HepG2 (cell line): ENCODE measurements at regions not wholly inside any gene's neighbourhood (a gene's known extent, or its start where the extent isn't known, plus 50 kb on each side); places are given as distances from the start of the nearest gene placed in this dataset.

Experiments used
- ATAC-seq: fragments of 200-7000 bp; cut with Tn5 transposase; 3 replicates; pipeline ENCODE4 v1.9.1; 2020; ENCODE audit warnings: mild to moderate bottlenecking, moderate library complexity
- BruUV-seq: library from RNA; stranded (reverse); fragments of 400-500 nt; replicated peaks from 2 replicates; lab custom pipeline; 2021; lab: Mats Ljungman, UMichigan
- CTCF ChIA-PET: fragments of 300-600 bp; formaldehyde crosslinking; extraction: SDS; loops from one replicate; lab custom pipeline; 2021; ENCODE audit warnings: low total read pairs, inconsistent platforms, low intra/inter-chr PET ratio; lab: Yijun Ruan, JAX
- POLR2A ChIA-PET: fragments of 350-600 bp; sonication (Branson Sonifier 250); formaldehyde crosslinking; loops from one replicate; lab custom pipeline; 2020; ENCODE audit warnings: antibody characterized with exemption, inconsistent platforms; lab: Yijun Ruan, JAX
- DNase-seq: peaks from one replicate; pipeline ENCODE4 v3.0.0-alpha.2; 2015; ENCODE audit warnings: low spot score
- FAIRE-seq: peaks from 3 replicates; lab custom pipeline; 2011; peaks lifted over from hg19 to GRCh38; lab: Jason Lieb, UNC
- H2AFZ ChIP-seq: one replicate; pipeline ENCODE4 v1.6.1; 2011; ENCODE audit warnings: low read length, inconsistent platforms
- H3K27ac ChIP-seq: fragments of 300-600 bp; 3 replicates; pipeline ENCODE4 v1.8.0; 2011; ENCODE audit warnings: mixed run types, mild to moderate bottlenecking, mixed read lengths, low read length, inconsistent platforms; ENCODE audit not compliant: insufficient read depth; ENCODE audit errors: extremely low read length
- H3K27me3 ChIP-seq, 2 experiments: fragments of 200-600 bp in 1 of 2; 2 replicates in 1 of 2; 3 replicates in 1 of 2; pipeline versions ENCODE4 v1.6.0 to v1.8.0; 2011; ENCODE audit warnings: low read length in 2 of 2, mild to moderate bottlenecking in 2 of 2, moderate library complexity in 2 of 2, inconsistent platforms in 1 of 2; ENCODE audit not compliant: insufficient read depth in 2 of 2, control insufficient read depth in 1 of 2
- H3K36me3 ChIP-seq, 2 experiments: fragments of 200-600 bp in 1 of 2; replicated peaks in 1 of 2; 2 replicates in 1 of 2; 3 replicates in 1 of 2; pipeline versions ENCODE4 v1.5.1 to v1.8.0; 2011; ENCODE audit warnings: low read length in 2 of 2, inconsistent platforms in 1 of 2; ENCODE audit not compliant: insufficient read depth in 2 of 2, control insufficient read depth in 1 of 2
- H3K4me1 ChIP-seq: 2 replicates; pipeline ENCODE4 v1.5.1; 2012; ENCODE audit warnings: low read length, inconsistent platforms; ENCODE audit not compliant: insufficient read depth
- H3K4me2 ChIP-seq: 2 replicates; pipeline ENCODE4 v1.6.0; 2011; ENCODE audit warnings: low read depth, low read length, inconsistent platforms
- H3K4me3 ChIP-seq, 3 experiments: fragments of 200-600 bp in 1 of 3; sonication (generic), shearing (Covaris generic) in 1 of 3; replicated peaks in 1 of 3; 2 replicates each; pipeline ENCODE4 v1.5.1; 2011 to 2016; ENCODE audit warnings: low read length in 3 of 3, inconsistent platforms in 2 of 3, low read depth in 2 of 3, mild to moderate bottlenecking in 2 of 3, control low read depth in 1 of 3, mixed read lengths in 1 of 3; ENCODE audit not compliant: insufficient read depth in 1 of 3
- H3K79me2 ChIP-seq: one replicate; pipeline ENCODE4 v1.6.1; 2011; ENCODE audit warnings: low read length, inconsistent platforms; ENCODE audit not compliant: insufficient read depth
- H3K9ac ChIP-seq: 2 replicates; pipeline ENCODE4 v1.6.0; 2011; ENCODE audit warnings: mild to moderate bottlenecking, low read depth, low read length, inconsistent platforms; ENCODE audit not compliant: insufficient read depth
- H3K9me3 ChIP-seq: 2 replicates; pipeline ENCODE4 v1.5.1; 2012; ENCODE audit warnings: mild to moderate bottlenecking, low read length
- H4K20me1 ChIP-seq: 2 replicates; pipeline ENCODE4 v1.6.0; 2011; ENCODE audit warnings: inconsistent platforms, mild to moderate bottlenecking, low read length, moderate library complexity; ENCODE audit not compliant: insufficient read depth
- BCL6 ChIP-seq: IDR thresholded peaks from 2 replicates; pipeline ENCODE4 v1.6.1; 2016; ENCODE audit warnings: missing genetic modification reagents, missing compliant biosample characterization
- ELF4 ChIP-seq: sonication (generic); formaldehyde crosslinking; IDR thresholded peaks from 2 replicates; pipeline ENCODE4 v1.5.0; 2020; ENCODE audit warnings: missing genetic modification reagents, mild to moderate bottlenecking, moderate library complexity, borderline replicate concordance
- HHEX ChIP-seq: IDR thresholded peaks from 2 replicates; pipeline ENCODE4 v1.6.1; 2016; ENCODE audit warnings: control low read depth
- KLF16 ChIP-seq, 2 experiments: sonication (generic) in 1 of 2; formaldehyde crosslinking in 1 of 2; IDR thresholded peaks; 2 replicates each; pipeline versions ENCODE4 v1.6.1 to v1.8.0; 2016 to 2023; ENCODE audit warnings: missing genetic modification reagents in 2 of 2, missing compliant biosample characterization in 1 of 2
- NR2C2 ChIP-seq: sonication (generic); formaldehyde crosslinking; IDR thresholded peaks from 2 replicates; pipeline ENCODE4 v1.4.0; 2020; ENCODE audit warnings: missing genetic modification reagents, mild to moderate bottlenecking, moderate library complexity, borderline replicate concordance
- ZFP1 ChIP-seq: IDR thresholded peaks from 2 replicates; pipeline ENCODE4 v1.6.1; 2016
- ZMYM3 ChIP-seq: sonication (generic); formaldehyde crosslinking; IDR thresholded peaks from 2 replicates; pipeline ENCODE4 v1.5.1; 2020; ENCODE audit warnings: mild to moderate bottlenecking, missing genetic modification reagents
- ZNF766 ChIP-seq: sonication (generic); formaldehyde crosslinking; IDR thresholded peaks from 2 replicates; pipeline ENCODE4 v1.5.0; 2020; ENCODE audit warnings: missing genetic modification reagents, borderline replicate concordance
- ZNF768 ChIP-seq: sonication (generic); formaldehyde crosslinking; IDR thresholded peaks from 2 replicates; pipeline ENCODE4 v1.4.0; 2020; ENCODE audit warnings: missing genetic modification reagents
- WGBS: methylation state at CpG from one replicate; pipeline ENCODE4 v1.1.6; 2017; ENCODE audit warnings: low lambda C conversion rate; 5-methylcytosine and 5-hydroxymethylcytosine counted together
- in situ Hi-C: cut with HindIII; loops from 2 replicates; pipeline ENCODE4 v1.10.0; 2017; ENCODE audit warnings: low pct_unique_long_range_greater_than_20kb; ENCODE audit not compliant: extremely low pct_ligation_motif_present
- intact Hi-C: fragments of 100-400 bp; cut with micrococcal nuclease; formaldehyde crosslinking; loops from one replicate; pipeline ENCODE4 v1.10.0; 2022; ENCODE audit not compliant: unreplicated experiment
- TF ChIP-seq, protein P1 (sequence below), 2 experiments: sonication (generic) in 1 of 2; formaldehyde crosslinking in 1 of 2; IDR thresholded peaks; 2 replicates each; pipeline versions ENCODE4 v1.4.0 to v1.6.1; 2016 to 2020; ENCODE audit warnings: borderline replicate concordance in 1 of 2, low read depth in 1 of 2, mild to moderate bottlenecking in 1 of 2, missing genetic modification reagents in 1 of 2
- TF ChIP-seq, protein P2 (sequence below): sonication (generic); formaldehyde crosslinking; IDR thresholded peaks from 2 replicates; pipeline ENCODE4 v1.8.0; 2022; ENCODE audit warnings: mild to moderate bottlenecking, missing genetic modification reagents, borderline replicate concordance
- TF ChIP-seq, protein P3 (sequence below): sonication (generic); formaldehyde crosslinking; IDR thresholded peaks from 2 replicates; pipeline ENCODE4 v1.4.0; 2020; ENCODE audit warnings: missing genetic modification reagents
- TF ChIP-seq, protein P4 (sequence below): sonication (generic); formaldehyde crosslinking; IDR thresholded peaks from 2 replicates; pipeline ENCODE4 v1.4.0; 2020; ENCODE audit warnings: missing genetic modification reagents

DNA sequence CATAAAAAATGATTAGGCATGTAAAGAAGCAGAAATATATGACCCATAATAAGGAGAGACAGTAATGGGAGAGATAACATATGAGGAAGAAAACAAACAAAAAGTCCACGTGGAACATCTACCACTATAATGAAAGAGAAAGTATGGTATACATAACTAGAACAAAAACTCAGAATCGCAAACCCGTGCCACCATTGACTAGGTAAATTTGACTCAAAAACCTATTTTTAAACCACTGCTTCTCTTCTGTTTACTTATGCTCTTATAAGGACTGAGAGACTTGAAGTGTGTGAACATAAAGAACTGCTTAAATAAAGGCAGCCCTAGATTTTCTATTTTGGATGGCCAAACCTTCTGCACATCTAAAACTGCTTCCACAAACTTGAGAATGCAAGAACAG lies 330.7 kb downstream of the CAAP1 start:
- no peak overlapping the region for H2AFZ ChIP-seq
- no peak for ATAC-seq
- FAIRE-seq, result no peak
- H3K27ac ChIP-seq, result no peak overlapping the region
- no peak overlapping the region for H3K9ac ChIP-seq
- peaks cover 7% of the 10 kb centered on the region for H3K4me1 ChIP-seq
- H3K9me3 ChIP-seq, result no peaks in the 10 kb centered on the region
- H3K36me3 ChIP-seq, result no peaks in the 10 kb centered on the region
- no peaks in the 10 kb centered on the region for H4K20me1 ChIP-seq
- ChIA-PET CTCF (no interaction called here), POLR2A (no interaction called here)
- no TSS peak for BruUV-seq
- intact Hi-C loops, result no loop called here
- no peaks in the 10 kb centered on the region for H3K79me2 ChIP-seq
- no peaks in the 10 kb centered on the region for H3K27me3 ChIP-seq
- DNase-seq, result no peak
- no peak overlapping the region for H3K4me3 ChIP-seq
- in situ Hi-C loops, result no loop called here
- no peak overlapping the region for H3K4me2 ChIP-seq
- 20% methylated on average over 3 of the region's 3 CpGs for WGBS
- TF ChIP-seq KLF16 (CRISPR knock-in tag; IDR thresholded peaks at IDR 0.05) (no peak), ZNF768 (CRISPR knock-in tag) (no peak), NR2C2 (CRISPR knock-in tag) (no peak), BCL6 (CRISPR knock-in tag) (no peak), ZMYM3 (CRISPR knock-in tag) (no peak), HHEX (CRISPR knock-in tag) (no peak), ELF4 (CRISPR knock-in tag) (no peak), ZFP1 (CRISPR knock-in tag) (no peak), ZNF766 (CRISPR knock-in tag) (no peak)
- TF ChIP-seq, protein P1, sequence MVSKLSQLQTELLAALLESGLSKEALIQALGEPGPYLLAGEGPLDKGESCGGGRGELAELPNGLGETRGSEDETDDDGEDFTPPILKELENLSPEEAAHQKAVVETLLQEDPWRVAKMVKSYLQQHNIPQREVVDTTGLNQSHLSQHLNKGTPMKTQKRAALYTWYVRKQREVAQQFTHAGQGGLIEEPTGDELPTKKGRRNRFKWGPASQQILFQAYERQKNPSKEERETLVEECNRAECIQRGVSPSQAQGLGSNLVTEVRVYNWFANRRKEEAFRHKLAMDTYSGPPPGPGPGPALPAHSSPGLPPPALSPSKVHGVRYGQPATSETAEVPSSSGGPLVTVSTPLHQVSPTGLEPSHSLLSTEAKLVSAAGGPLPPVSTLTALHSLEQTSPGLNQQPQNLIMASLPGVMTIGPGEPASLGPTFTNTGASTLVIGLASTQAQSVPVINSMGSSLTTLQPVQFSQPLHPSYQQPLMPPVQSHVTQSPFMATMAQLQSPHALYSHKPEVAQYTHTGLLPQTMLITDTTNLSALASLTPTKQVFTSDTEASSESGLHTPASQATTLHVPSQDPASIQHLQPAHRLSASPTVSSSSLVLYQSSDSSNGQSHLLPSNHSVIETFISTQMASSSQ (IDR thresholded peaks at IDR 0.05; ENCODE audit: low read depth), result no peak
- TF ChIP-seq, protein P1 (CRISPR knock-in tag; IDR thresholded peaks at IDR 0.05; ENCODE audit: borderline replicate concordance), result no peak
- TF ChIP-seq, protein P2, sequence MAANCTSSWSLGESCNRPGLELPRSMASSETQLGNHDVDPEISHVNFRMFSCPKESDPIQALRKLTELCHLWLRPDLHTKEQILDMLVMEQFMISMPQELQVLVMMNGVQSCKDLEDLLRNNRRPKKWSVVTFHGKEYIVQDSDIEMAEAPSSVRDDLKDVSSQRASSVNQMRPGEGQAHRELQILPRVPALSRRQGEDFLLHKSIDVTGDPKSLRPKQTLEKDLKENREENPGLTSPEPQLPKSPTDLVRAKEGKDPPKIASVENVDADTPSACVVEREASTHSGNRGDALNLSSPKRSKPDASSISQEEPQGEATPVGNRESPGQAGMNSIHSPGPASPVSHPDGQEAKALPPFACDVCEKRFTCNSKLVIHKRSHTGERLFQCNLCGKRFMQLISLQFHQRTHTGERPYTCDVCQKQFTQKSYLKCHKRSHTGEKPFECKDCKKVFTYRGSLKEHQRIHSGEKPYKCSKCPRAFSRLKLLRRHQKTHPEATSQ (CRISPR knock-in tag), result no peak
- TF ChIP-seq, protein P3, sequence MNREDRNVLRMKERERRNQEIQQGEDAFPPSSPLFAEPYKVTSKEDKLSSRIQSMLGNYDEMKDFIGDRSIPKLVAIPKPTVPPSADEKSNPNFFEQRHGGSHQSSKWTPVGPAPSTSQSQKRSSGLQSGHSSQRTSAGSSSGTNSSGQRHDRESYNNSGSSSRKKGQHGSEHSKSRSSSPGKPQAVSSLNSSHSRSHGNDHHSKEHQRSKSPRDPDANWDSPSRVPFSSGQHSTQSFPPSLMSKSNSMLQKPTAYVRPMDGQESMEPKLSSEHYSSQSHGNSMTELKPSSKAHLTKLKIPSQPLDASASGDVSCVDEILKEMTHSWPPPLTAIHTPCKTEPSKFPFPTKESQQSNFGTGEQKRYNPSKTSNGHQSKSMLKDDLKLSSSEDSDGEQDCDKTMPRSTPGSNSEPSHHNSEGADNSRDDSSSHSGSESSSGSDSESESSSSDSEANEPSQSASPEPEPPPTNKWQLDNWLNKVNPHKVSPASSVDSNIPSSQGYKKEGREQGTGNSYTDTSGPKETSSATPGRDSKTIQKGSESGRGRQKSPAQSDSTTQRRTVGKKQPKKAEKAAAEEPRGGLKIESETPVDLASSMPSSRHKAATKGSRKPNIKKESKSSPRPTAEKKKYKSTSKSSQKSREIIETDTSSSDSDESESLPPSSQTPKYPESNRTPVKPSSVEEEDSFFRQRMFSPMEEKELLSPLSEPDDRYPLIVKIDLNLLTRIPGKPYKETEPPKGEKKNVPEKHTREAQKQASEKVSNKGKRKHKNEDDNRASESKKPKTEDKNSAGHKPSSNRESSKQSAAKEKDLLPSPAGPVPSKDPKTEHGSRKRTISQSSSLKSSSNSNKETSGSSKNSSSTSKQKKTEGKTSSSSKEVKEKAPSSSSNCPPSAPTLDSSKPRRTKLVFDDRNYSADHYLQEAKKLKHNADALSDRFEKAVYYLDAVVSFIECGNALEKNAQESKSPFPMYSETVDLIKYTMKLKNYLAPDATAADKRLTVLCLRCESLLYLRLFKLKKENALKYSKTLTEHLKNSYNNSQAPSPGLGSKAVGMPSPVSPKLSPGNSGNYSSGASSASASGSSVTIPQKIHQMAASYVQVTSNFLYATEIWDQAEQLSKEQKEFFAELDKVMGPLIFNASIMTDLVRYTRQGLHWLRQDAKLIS (CRISPR knock-in tag), result no peak
- TF ChIP-seq, protein P4, sequence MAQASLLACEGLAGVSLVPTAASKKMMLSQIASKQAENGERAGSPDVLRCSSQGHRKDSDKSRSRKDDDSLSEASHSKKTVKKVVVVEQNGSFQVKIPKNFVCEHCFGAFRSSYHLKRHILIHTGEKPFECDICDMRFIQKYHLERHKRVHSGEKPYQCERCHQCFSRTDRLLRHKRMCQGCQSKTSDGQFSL (CRISPR knock-in tag), result no peak
- TF ChIP-seq, all 625 proteins: peak for 0
